NCI-H774 (cell line): ENCODE measurements at regions not wholly inside any gene's neighbourhood (a gene's known extent, or its start where the extent isn't known, plus 50 kb on each side); places are given as distances from the start of the nearest gene placed in this dataset.
A peak's percentile ranks its signal among the peaks of the same experiment; 100 is the strongest.

ENCODE experiments used
- DNase-seq: peaks from one replicate; lab custom pipeline; 2025; lab: John Stamatoyannopoulos, UW

DNA sequence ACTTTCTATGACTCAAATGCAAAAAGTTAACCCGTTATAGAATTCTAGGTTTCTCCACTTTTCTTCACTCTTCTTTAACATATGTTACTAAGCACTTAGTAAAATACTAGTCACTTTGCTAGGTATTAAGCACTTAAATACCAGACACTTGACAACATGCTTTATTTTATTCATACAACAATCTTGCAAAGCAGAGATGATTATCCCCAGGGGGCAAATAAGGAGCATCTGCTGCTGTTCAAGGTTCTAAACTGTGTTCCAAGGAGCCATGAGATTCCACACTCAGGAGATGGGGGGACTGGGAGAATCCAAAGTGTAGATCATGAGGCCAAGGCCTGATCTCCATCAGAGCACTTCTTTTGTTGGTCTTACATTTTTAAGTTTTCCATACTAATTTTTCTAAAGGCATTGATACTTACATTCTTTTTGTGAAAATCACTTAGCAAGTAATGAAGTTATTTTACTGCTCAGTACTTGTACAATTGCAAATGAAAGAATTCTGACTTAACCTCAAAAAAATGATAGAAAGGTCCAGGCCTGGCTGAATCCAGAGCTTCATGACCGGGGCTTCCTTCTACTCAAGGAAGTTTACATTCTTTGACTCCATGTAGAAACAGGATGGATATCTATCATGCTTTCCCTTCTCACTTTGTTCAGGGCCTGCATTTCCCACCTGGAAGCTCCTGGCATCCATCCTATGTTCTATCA, 504.4 kb upstream of the WWC1 start:
- no peak for DNase-seq

DNA sequence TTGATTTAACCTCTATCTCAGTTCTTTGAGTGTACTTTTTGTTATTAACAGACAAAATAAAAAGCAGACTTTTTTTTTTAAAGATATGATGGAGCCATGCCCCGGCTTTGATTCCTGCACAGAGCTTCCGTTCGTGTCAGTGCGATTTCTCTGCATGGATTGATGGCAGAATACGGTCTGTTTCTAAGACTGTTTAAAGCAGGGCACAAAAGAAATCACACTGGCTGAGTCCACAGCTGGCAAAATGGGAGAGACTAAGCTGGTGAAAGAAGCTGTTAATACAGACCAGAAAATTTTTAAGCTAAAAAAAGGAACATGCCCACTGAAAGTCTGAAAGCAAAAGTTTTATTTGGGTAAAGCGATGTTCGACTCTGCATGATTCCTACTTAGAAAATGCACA, 501.4 kb upstream of the WWC1 start:
- no peak for DNase-seq

DNA sequence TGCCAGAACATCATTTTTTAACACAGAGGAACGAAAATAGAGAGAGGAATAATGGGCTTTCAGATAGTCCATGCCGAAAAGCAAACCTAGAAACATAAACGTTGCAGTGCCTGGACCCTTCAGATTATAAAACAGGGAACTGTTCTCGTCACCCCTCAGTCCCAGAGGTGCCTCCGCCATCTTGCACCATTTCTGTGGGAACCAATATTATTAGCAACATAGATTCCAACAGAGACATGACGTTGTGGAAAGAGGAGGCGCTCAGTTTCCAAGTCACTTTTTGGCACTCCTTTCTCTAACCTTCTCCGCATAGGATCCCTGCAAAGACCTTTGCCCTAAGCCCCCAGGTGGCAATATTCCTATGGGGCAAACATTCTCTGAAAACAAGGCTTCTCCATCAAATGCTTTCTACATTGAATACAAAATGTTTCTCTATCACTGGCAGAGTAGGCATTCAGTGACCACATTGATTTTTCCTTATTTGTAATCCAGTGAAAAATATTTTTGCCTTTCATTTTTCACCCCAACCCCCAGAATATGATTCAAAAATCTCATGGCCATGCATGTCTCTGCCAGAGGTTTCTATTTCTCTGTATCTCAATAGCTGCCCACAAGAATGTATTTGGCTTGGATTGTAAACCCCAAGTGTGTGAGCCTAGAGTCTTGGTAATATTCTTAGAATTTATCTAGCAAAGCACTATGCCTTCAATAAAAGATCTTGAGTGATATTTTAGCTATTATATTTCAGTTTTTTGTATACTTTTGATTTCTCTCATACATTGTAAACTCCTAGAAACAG, 500.8 kb upstream of the WWC1 start:
- no peak for DNase-seq

DNA sequence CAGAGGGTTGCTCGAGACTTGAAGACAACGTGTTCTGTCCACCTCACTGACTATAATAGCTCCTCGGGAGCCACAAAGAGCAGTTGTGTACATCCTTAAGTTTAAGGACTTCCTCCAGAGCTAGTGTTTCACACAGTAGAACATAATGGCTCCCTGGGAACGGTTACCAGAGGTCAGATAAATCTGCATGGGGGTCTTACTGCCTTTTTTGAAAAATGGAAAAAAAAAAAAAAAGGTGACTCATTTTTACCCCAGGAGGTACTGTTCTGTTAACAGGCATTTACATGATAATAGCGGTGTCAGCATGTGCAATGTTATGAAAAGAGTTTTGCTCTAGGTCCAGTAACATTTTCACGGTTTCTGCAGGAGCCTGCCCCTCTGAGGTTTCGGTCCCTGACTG, 498.9 kb upstream of the WWC1 start:
- no peak for DNase-seq

DNA sequence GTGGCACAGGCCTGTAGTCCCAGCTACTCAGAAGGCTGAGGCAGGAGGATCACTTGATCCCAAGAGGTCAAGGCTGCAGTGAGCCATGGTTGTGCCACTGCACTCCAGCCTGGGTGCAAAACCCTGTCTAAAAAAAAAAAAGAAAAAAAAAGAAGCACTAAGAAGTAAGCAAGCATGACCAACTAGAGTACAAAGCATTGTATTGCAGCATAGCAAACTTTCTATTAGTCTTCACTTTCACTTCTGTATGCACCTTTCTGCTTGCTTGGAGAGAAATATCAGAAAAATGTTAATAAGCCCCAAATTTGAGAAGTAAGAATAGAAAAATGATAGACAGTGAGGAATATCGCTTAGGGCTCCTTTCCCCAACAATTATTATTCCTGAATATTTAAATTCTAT, 497.7 kb upstream of the WWC1 start:
- no peak for DNase-seq

DNA sequence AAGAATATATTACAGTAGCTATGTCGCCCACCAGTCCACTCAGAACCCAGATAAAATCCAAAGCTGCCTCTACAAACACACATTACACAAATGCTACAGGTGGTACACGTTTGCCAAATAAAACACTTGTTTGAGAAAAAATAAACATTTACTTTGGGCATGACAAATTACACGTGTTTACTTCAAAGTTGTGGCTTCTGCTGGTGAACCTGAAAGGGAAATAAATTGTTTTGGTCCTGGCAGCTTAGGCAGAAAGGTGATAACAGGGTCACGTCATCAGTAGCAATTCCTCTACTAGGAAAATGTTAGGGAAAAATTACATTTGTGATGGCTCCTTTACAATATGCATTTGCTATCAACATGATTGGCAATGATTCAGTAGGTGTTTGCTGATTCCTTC, 497.3 kb upstream of the WWC1 start:
- DNase-seq, result peak; percentile 77

DNA sequence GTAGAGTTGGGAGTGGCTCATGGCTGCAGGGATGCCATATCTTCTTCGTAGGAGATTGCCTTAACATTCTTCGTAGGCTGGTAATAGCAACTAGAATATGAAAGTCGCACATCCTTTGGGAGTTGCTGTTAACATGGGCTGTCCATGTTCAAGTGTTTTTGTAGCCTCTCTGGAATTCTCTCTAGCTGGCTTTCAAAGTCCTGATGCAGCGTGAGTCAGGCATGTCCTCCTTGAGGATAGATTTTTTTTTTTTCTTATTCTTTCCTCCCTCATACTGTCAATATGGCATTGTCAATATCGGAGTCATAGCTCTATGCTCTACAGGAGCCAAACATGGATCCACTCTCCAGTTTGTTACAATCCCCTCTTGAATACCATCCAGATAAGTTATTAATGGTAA, 494.8 kb upstream of the WWC1 start:
- no peak for DNase-seq

DNA sequence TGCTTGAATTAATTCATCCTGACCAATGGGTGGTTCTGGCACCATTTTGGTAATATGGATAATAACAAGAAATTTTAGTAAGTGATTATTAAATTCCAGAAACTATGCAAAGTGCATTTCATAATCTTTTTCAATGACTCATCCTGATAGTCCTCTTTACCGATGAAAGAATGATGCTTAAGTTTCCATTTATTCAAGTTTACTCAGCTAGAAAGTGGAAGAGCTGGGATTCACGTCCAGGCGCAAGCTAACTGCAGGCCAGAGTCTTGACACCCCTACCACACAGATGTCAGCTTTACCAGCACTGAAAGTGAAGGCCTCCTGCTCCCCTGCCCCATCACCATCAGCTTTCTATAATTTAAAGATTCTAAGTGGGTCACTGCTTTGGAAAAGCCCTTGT, 493.5 kb upstream of the WWC1 start:
- no peak for DNase-seq

DNA sequence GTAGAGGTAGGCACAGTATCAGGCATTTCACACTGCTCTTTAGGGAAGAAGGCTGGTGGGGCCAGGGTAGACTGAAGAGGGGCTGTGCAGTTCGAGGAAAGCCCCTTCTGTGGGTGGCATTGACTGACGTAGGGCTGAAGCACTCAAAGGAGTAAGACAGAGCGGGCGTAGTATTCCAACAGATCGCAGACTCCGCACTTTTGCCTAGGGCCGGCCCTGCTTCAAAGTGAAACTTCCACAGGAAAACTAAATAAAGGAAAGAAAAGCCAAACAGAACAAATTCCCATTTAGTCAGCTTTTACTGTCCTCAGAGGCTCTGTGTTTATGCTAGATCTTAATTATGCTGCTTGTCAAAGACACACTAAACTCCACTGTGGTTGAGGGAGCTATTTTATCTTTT, 493.0 kb upstream of the WWC1 start:
- no peak for DNase-seq

DNA sequence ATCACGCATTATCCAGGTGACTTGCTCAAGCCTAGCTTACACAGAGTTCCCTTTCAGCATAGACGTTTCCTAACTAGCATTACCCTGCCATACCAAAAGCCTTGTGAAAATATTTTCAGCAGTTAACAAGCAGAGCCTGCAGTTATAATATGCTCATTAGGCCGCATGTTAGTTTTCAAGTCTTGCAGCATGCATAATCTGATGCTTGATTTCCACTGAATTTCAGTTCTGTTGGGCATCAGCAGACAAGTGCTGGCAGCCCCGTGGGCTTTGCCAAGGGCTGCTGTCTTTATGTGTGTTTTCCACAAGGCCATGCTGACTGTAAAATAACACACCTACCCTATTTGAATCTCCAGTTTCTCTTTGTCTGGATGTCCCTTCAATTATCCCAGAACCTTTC, 491.0 kb upstream of the WWC1 start:
- no peak for DNase-seq

DNA sequence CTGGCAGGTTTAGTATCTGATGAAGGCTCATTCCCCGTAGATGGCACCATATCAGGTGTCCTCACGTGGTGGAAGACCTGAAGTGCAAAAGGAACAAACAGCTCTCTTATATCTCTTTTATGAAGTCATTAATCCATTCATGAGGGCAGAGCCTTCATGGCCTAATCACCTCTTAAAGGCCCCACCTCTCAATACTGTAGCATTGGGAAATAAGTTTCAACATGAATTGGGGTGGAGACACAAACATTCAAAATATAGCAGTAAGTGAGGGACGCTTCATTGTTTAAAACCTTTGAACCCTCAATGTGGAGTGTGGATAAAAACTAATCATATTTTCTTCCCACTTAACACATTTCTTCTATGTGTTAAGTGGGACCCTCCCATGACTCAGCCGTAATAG, 489.4 kb upstream of the WWC1 start:
- no peak for DNase-seq

DNA sequence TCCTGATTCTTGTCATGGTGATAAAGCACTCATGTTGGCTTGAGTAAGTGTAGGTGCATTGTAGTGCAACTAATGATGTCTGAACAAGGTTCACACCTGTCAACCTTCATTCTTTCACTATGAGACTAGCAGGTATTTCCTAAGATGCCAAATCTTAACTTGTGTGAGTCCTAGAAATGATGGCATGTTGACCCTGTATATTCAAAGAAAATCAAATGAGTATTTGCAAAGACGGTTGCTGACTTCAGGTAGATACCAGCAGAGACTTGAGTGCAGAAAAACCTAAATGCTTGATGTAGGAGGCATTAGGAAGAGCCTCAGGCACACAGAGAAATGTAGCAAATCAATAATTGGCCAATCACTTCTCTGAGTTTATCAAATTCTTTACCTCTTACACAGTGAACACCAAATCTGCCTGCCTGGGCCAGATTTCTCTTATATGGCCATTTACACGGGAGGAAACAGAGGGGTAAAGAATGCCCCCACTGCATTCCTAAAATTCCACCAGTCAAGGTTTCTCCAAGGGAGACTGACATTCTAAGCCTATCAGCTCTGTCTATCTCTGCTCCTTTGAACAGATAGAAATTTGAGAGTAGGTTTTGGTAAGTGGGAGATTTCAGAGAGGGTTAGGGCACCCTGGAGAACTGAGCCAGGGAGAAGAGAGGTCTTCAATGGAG, 488.6 kb upstream of the WWC1 start:
- no peak for DNase-seq

DNA sequence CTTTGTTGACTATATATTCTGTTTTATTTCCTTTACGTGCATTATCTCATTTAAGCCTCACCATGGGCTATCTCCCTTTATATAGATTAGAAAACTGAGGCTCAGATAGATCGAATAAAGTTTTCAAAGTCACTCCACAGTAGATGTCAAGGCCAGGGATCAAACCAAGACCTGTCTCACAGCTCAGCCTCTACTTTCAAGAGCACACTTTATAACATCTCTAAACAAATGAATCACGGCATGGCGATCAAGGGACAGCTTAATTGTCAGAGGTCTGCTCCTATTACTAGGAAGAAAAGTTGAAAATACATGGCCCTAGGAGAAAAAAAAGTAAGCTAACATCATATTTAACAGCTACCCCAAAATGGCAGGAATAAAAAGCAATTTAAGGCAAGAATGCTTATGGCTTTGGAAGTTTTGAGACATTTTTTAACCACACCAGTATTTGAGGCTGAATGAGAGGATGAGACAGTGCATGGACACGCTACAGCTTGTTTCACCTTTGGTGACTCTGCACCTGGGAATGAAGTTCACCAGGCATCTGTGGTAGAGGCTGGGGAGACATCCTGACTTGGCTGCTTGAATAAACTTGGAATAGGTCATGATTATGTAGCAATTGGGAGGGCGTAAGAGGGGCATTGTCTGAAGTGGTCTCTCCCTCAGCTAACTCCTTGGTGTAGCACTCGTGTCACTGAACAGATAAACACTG, 486.8 kb upstream of the WWC1 start:
- DNase-seq, result no peak

DNA sequence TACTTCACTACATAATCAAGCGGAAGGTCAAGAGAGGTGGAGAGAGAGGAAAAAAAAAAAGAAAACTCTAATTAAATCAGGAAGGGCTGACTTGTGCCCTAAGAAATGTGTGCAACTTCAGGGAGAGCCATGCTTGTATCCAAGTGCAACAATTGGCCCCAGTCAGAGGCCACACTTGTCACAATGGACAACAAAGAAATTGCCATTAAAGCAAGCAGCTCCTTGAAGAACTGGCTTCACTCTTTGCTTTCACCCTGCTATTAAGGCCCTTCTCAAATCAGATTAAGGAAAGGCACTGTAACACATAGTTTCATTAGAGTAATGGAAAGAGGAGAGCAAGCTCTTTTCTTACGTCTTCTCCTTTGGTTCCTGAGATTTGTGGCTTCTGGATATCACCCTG, 480.9 kb upstream of the WWC1 start:
- DNase-seq, result no peak

DNA sequence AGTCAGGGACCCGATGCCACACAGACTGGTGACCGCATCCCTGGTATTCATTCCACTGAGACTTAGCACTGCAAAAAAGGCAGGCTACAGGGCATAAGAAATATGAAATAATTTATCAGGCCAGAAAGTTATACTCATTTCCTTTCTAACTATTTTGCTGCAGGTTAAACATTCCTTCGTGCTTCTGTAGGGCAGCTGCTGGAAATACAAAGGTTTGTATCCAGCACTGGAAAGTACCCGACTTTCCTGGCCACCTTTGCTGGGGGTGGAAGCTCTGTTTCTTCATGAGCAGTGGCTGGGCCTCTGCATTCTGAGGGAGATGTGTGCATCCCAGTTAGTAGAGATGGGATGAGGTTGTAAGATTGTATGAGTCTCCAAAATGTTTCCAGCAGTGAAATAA, 478.6 kb upstream of the WWC1 start:
- DNase-seq, result no peak

DNA sequence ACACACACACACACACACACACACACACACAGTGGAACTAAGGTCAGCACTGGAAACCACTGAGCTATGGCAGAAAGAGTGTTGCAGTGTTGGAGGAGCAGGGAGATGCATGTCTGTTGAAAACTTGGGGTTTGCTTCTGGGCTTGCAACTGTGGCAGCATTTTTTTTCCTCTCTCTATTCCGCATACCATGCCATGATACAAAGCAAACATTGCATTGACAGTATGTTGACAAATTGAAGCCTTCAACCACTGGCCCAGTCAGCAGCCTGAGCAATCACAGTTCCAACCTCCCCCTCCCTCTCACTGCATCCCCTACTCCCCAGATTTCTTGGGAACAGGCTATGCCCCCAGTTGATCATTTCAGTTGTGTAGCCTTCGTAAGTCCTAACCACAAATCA, 478.1 kb upstream of the WWC1 start:
- no peak for DNase-seq

DNA sequence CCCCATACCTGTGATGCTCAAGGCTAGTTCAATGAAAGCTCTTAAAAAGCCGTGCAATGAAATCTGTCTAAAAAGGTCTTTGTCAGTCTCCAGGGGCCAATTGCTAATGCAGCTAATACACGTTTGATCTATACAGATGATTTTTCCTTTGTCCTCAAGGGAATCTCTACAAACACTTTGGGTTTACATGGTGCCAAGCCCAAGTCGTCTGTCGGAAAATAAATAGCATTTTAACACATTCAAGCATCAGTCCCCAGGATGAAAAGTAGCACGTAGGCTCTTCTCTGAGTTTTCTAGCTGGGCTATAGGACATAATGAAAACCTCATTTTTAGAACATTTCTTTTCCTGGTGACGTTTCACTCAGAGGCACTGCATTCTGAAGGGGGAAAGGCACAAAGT, 477.4 kb upstream of the WWC1 start:
- no peak for DNase-seq

DNA sequence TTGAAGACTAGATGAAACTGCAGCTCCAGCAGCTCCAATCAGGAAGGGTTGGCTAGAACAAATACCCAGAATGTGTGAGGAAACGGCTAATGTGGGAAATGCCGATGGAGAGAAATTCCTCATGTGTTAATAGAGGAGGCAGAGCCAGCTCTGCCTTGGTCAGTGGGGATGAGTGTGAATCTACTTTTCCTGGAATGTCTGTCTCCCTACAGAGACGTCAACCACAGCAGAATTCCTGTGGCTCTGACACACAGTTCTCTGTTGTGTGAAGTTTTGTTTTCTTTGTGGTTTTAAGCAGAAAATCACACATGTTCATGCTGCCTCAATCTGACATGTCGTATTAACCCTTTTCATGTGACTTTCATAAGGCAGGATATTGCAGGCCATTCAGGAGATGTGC, 476.6 kb upstream of the WWC1 start:
- DNase-seq, result no peak

DNA sequence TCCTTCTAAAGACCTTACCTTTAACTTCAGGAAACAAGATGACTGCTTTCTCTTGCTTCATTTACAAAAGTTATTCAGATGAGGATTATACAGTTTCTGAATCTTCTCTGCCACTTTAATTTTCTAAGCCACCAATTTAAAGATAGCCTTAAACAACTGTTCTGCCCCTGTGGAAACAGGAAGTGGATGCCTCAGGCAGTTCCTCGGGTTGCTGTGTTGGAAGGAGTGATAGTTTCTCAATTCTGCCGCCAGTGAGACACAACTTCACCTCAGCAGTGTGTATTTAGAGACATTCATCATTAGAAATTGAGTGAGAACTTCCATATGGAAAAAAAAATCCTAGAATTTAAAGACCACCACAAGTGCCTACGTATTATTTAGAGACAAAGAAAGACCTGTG, 475.1 kb upstream of the WWC1 start:
- DNase-seq, result no peak

DNA sequence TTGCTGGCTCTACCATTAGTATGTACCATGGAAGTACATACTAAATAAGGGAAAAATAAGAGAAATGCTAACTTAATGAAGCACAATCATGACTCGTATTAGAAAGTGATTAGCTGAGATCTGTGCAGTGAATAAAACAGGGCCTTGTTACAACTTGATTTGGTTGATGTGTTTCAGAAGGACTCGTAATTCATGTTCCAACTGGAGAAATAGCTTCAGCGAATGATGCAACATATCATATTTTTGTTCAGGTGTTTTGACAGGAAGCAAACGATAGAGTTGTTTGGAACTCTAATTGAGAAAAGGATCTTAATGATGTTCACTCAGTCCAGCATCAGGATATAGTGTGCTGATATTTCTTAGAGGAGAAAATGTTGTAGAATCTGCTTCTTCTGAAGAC, 474.6 kb upstream of the WWC1 start:
- no peak for DNase-seq

DNA sequence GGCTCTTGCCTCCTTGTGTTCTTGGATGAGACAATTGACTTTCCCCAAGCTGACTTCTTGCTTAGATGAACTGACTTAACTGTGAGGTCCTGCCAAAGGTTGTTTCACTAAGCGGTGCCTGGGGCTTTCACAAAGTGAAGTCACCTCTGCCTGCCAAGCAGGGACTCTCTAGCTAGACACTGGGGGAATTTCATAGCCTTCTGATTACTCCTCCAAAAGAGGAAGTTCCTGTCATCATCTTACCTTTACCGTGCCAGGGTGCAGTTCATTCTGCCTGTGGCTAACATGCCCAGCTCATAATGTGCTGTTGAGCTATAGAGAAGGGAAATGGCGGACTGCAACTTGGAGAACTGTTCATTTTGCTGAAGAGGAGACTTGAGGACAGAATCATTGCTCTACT, 472.0 kb upstream of the WWC1 start:
- no peak for DNase-seq

DNA sequence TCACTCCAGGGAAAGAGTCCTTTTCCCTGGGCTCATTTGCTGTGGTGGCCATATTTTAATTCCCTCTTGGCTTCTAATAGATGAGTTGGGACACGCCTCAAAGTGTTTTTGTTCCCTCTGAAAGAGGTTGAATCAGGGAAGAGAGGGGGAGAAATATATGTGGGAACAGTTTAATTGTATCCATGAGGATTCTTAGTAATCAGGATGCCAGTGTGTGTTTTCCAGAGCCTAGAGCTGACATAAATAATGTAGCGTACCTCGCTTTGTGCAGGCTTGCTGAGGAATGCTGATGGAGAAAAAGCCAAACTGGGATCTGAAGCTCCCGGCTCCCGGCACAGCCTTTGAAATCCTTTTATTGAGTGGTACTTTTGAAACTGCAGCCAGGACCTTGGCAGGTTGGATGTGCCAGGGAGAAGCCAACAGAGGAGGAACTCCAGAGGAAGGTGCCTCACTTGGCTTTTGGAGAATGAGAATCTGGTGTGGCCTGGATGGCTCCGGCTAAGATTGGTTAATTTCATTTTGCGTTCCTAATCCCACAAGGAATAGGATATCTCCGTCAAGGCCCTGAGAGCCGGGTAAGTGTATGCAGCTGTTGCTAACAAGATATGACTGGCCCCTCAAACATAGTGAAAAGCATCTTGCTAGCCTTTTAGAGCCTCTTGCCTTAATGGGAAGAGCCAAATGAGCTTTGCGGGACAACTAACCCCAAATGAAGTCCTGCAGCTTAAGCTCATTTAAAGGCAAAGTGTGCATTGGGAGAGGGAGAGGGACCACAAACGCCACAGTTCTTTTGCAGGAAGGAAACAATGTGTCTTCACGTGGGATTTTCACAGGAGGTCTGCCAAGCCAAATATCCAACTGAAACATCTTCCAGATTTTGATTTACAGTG, 471.1 kb upstream of the WWC1 start:
- no peak for DNase-seq
